Stimulated activated CD8-positive, alpha-beta memory T cell treated with anti-CD3 and anti-CD28 coated beads, Interleukin-12 subunit alpha, Interleukin-12 subunit beta, amount 100 ng/mL, for 1 hour (primary cell): ENCODE measurements at regions not wholly inside any gene's neighbourhood (a gene's known extent, or its start where the extent isn't known, plus 50 kb on each side); places are given as distances from the start of the nearest gene placed in this dataset.

Source experiments
- DNase-seq: peaks from one replicate; pipeline ENCODE4 v3.0.0-alpha.2; 2020; ENCODE audit warnings: low read depth

DNA sequence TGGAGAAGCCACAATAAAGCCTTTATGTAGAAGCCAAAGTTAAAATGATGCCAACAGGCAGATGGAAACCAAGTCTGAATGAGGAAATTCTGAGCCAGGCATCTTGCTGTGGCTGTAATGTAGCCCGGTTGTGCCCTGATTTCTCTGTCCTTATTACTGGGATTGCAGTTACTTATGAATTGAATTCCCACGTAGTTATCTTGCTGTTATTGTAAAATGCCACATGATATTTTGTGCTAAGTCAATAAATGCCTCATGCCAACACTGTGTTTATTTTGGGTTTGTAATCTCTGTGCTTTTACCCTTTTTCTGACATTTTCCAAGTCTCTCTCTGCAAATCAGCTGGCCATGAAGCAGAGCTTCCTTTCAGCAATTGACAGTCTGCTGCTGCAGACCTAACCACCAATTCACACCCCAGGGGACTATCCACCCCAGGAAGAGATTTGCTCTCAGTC is 486.1 kb upstream of the GOLIM4 start:
- DNase-seq = no peak

GRCh38 chr3:168579010-168579409 is 483.3 kb upstream of the GOLIM4 start:
- DNase-seq = no peak

DNA sequence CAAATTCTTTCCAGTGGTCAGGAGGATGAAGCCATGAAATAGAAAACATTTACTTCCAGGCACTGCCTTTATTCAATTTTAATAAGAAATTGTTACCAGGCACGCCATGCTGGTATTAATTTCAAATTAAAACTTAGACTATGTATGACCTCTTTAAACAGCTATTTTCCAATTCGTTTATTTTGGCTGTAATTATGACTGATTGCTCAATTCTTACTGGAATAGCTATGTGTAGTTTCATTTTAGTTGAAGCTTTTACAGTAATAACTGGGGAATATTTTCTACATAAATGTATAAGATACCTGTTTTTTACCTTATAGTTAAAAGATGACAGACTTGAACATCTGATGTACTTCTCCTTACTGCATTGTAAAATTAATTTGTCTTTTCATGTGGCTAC is 480.0 kb upstream of the GOLIM4 start:
- DNase-seq = no peak

DNA sequence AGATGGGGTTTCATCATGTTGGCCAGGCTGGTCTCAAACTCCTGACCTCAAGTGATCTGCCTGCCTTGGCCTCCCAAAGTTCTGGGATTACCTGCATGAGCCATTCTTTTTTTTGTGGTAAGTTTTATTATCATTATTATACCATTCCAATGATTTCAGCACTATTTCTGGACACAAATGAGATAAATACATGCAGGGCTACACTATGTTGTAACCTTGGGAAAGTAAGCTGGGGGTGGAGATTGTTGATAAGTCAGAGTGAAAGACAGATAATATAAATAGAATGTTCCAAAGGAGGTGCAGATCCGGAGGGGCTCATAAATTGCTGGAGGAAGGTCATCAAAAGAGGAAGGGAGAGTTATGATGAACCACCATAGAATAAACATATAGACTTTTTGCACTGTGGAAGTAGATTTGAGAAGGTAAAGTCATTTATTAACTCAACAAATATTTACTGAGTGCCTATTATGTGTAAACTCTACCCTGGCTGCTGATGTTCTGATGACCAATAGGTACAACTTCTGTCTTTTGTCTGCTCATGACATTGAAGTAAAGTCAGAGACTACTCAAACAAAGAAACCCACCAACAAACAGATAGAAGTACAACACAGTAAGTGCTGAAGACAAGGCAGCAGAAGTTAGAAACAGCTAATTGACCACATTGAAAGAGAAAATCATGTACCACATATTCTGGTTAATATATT is 478.9 kb upstream of the GOLIM4 start:
- DNase-seq = no peak

- DNase-seq = no peak
Measured at GRCh38 chr3:168570404-168571155, 474.9 kb upstream of the GOLIM4 start.

DNA sequence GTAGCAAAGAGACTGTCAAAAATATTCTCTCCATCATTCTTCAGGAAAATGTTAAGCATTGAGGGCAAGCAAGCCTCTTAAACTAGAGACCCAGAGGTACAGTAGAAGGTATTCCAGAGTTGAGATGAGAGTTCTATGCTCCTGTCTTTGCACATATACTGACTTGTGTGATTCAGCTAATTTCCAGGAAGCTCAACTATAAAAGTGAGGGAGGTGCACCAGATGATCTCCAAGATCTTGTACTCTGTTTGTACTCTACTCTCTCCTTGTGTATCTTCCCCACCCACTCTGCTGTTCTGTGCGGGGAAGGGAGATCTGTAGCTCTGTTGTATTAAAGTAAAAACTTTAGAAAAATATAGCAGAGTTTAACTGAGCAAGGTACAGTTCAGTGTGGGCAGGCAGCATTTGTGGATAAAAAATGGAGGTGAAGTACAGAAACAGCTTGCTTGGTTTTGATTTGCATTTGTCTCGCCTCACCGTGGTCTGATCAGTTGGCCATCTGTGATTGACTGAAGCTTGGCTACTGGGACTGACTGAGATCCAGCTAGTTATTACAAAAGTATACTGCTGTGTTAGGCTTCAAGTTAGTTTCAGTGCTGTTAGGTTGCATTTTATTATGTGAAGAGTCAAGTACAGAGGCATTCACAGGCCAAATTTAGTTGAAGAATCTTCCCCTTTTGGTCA is 463.1 kb upstream of the GOLIM4 start:
- no peak for DNase-seq

- no peak for DNase-seq
Measured at GRCh38 chr3:168552251-168552650, 456.5 kb upstream of the GOLIM4 start.

DNA sequence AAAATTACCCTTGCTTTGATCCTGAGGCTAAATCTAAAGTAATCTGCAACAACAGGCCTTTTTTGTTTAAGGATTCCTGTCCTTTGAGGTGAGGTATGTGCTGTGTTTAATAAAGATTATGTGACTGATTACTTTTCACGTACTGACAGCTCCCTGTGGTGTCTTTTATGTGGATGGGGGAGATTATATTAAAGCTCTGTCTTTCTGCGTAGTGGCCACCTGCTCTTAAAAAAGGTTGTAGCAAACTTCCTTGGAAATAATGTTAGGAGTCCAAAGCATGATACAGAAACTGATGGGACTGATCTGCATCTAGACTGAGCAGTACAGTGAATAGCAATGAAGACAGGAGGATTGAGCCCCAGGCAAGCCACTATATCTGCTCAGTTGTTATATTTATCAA is 453.0 kb upstream of the GOLIM4 start:
- no peak for DNase-seq

DNA sequence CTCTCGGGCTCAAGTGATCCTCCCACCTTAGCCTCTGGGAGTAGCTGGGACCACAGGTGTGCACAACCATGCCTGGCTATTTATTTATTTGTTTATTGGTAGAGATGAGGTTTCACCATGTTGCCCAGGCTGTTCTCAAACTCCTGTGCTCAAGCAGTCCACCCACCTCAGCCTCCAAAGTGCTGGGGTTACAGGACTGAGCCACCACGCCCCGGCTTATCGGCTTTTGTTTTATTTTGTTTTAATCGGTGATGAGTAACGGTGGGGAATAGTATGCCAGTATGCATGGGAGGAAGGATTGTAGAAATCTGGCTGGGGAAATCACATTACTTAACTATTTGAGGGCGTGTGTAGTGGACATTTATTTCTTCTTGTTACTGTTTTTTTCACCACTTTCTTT is 451.0 kb upstream of the GOLIM4 start:
- no peak for DNase-seq

- DNase-seq = no peak
Measured at GRCh38 chr3:168545591-168545990, 449.9 kb upstream of the GOLIM4 start.

- no peak for DNase-seq
Measured at GRCh38 chr3:168544097-168544957, 448.6 kb upstream of the GOLIM4 start.

DNA sequence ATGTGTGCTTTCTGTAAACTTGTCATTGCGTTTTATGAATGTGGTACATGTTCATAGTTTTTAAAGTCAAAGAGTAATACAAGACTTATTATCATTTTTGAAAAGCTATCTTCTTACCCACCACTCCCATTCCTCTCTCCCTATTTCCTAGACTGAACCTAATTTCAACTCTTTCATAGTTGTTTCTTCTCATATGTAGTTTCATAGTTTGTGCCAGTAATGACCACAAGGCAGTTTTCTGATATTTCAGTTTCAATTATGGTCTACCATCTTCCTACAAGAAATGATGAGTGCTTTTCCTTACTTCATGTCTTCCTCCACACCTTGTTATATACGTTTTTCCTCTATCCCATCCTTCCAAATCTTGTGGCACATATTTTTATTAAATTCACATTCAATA is 445.0 kb upstream of the GOLIM4 start:
- no peak for DNase-seq

GRCh38 chr3:168539909-168540308 is 444.2 kb upstream of the GOLIM4 start:
- DNase-seq = no peak

GRCh38 chr3:168534761-168535160 is 439.0 kb upstream of the GOLIM4 start:
- DNase-seq = no peak

DNA sequence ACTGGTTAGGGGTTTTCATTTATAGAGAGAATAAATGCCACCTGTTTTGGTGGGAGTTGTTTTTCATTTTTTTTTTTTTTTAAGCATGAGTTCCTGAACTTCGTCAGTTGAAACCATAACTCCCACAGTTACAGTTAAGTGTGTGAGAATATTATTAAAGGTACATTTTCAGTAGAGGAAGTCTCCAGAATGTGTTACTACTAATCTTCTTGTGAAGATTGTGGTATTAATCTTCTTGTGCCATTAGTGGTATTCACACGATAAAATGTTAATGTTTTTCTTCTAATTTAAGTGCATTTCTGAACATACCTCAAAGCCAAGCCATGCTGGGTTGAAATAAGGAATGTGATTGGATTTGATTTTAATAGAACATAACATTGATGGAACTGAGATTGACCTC is 437.9 kb upstream of the GOLIM4 start:
- DNase-seq = no peak

DNA sequence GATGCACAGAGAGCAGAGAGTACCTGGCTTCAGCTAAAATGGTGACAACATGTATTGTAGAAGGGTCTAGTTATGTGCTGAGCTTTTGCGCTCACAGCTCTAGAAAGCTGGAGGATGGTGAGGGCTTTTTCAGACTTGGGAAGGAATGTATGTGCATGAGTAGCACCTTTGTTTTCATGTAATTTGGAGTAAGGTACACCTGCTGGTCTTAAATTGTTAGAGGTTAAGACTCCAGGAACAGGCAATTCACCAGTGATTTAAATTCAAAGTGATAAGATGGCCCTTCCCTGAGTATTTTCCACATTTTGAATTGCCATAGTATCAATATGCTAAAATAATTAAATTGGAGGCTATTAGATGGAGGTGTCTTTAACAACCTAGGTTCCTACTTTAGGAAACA is 436.4 kb upstream of the GOLIM4 start:
- DNase-seq = no peak

DNA sequence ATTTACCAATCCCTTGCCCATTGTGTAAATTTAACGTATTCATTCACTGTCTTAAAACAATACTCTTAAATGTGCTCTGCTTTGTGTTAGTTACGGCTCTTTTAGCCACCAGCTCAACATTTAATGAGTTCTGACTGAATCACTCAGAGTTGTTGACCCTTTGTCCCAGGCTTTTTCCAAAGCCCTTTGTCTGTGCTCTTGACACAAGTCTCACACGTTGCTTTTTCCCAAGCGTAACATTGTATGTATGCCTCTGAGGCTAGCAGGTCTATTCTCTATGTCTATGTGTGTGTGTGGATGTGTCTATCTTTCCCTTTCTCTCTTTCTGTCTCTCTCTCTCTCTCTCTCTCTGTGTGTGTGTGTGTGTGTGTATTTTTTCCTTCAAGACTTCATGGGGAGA is 435.4 kb upstream of the GOLIM4 start:
- no peak for DNase-seq

GRCh38 chr3:168524129-168524528 is 428.4 kb upstream of the GOLIM4 start:
- no peak for DNase-seq

GRCh38 chr3:168517249-168518071 is 421.7 kb upstream of the GOLIM4 start:
- no peak for DNase-seq

GRCh38 chr3:168514252-168514651 is 418.5 kb upstream of the GOLIM4 start:
- DNase-seq = no peak

DNA sequence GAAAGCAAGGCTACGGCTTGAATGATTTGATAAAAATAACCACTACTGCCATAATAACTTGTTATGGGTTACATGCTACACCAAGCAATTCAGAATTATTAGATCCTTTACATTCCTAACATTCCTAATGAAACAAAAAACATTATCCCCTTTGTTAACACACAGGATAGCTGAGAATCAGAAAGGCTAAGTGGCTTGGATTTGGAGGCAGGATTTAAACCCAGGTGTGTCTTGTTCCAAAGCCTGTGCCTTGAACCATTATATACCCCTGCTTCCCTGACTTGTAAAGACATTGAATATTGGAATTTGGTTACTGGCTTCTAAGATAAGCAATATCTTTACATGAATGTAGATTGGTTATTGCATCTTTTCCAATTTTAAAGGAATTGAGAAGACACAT is 417.1 kb upstream of the GOLIM4 start:
- no peak for DNase-seq
